H9 (cell line): ENCODE measurements at regions not wholly inside any gene's neighbourhood (a gene's known extent, or its start where the extent isn't known, plus 50 kb on each side); places are given as distances from the start of the nearest gene placed in this dataset.

Experiments used
- DNase-seq: peaks from one replicate; pipeline ENCODE4 v3.0.0-alpha.2; 2017
- H2AFZ ChIP-seq: one replicate; pipeline ENCODE4 v1.6.1; 2013; ENCODE audit warnings: mild to moderate bottlenecking, low read length, control low read depth, moderate library complexity
- H2AK5ac ChIP-seq: 2 replicates; pipeline ENCODE4 v1.6.1; 2013; ENCODE audit warnings: low read length, control low read depth, mixed read lengths; ENCODE audit not compliant: insufficient read length
- H2BK120ac ChIP-seq: one replicate; pipeline ENCODE4 v1.6.1; 2013; ENCODE audit warnings: low read depth, mild to moderate bottlenecking, low read length, control low read depth, inconsistent platforms; ENCODE audit not compliant: poor library complexity, severe bottlenecking
- H2BK12ac ChIP-seq: 2 replicates; pipeline ENCODE4 v1.6.1; 2013; ENCODE audit warnings: low read length, control low read depth, mixed read lengths, low read depth; ENCODE audit not compliant: insufficient read length
- H2BK15ac ChIP-seq: 2 replicates; pipeline ENCODE4 v1.6.1; 2013; ENCODE audit warnings: low read depth, low read length, control low read depth
- H2BK20ac ChIP-seq: one replicate; pipeline ENCODE4 v1.6.1; 2013; ENCODE audit warnings: low read depth, mild to moderate bottlenecking, low read length, control low read depth, inconsistent platforms; ENCODE audit not compliant: poor library complexity, severe bottlenecking
- H2BK5ac ChIP-seq: 2 replicates; pipeline ENCODE4 v1.6.1; 2013; ENCODE audit warnings: low read length, control low read depth, mixed read lengths; ENCODE audit not compliant: insufficient read length
- H3K14ac ChIP-seq: 2 replicates; pipeline ENCODE4 v1.6.1; 2013; ENCODE audit warnings: low read length, control low read depth; ENCODE audit not compliant: insufficient read depth
- H3K18ac ChIP-seq: 2 replicates; pipeline ENCODE4 v1.6.1; 2013; ENCODE audit warnings: low read depth, mild to moderate bottlenecking, mixed read lengths, low read length, control low read depth; ENCODE audit not compliant: insufficient read length
- H3K23ac ChIP-seq: 2 replicates; pipeline ENCODE4 v1.6.1; 2013; ENCODE audit warnings: low read length, control low read depth, mixed read lengths, low read depth; ENCODE audit not compliant: insufficient read length
- H3K23me2 ChIP-seq: 2 replicates; pipeline ENCODE4 v1.6.1; 2013; ENCODE audit warnings: low read depth, mild to moderate bottlenecking, mixed read lengths, low read length, control low read depth; ENCODE audit not compliant: insufficient read length, poor library complexity, severe bottlenecking
- H3K27ac ChIP-seq: 2 replicates; pipeline ENCODE4 v1.5.1; 2013; ENCODE audit warnings: low read length, control low read depth, mixed read lengths, low read depth; ENCODE audit not compliant: insufficient read length
- H3K27me3 ChIP-seq: 2 replicates; pipeline ENCODE4 v1.6.1; 2013; ENCODE audit warnings: low read length, control low read depth, inconsistent platforms; ENCODE audit not compliant: insufficient read depth
- H3K4ac ChIP-seq: 2 replicates; pipeline ENCODE4 v1.6.1; 2013; ENCODE audit warnings: low read depth, mild to moderate bottlenecking, control low read depth, inconsistent platforms, low read length, moderate library complexity
- H3K4me1 ChIP-seq: 2 replicates; pipeline ENCODE4 v1.6.1; 2013; ENCODE audit warnings: low read length, control low read depth, inconsistent platforms; ENCODE audit not compliant: insufficient read depth
- H3K4me2 ChIP-seq: 2 replicates; pipeline ENCODE4 v1.6.1; 2013; ENCODE audit warnings: low read length, control low read depth, mixed read lengths; ENCODE audit not compliant: insufficient read length, insufficient read depth
- H3K56ac ChIP-seq: 2 replicates; pipeline ENCODE4 v1.6.1; 2013; ENCODE audit warnings: low read depth, mild to moderate bottlenecking, mixed read lengths, low read length, control low read depth; ENCODE audit not compliant: insufficient read length
- H3K79me1 ChIP-seq: 2 replicates; pipeline ENCODE4 v1.6.1; 2013; ENCODE audit warnings: low read depth, mild to moderate bottlenecking, moderate library complexity, low read length, control low read depth, inconsistent platforms; ENCODE audit not compliant: insufficient read depth, poor library complexity, severe bottlenecking
- H3K79me2 ChIP-seq: 2 replicates; pipeline ENCODE4 v1.6.1; 2013; ENCODE audit warnings: low read length, control low read depth, inconsistent platforms; ENCODE audit not compliant: insufficient read depth
- H3K9ac ChIP-seq: 2 replicates; pipeline ENCODE4 v1.6.1; 2013; ENCODE audit warnings: low read length, control low read depth, mixed read lengths; ENCODE audit not compliant: insufficient read length; ENCODE audit errors: extremely low read depth
- H3K9me3 ChIP-seq: one replicate; pipeline ENCODE4 v1.6.1; 2013; ENCODE audit warnings: low read depth, low read length, inconsistent platforms; ENCODE audit not compliant: control insufficient read depth
- H3T11ph ChIP-seq: one replicate; pipeline ENCODE4 v1.6.1; 2013; ENCODE audit warnings: mild to moderate bottlenecking, low read length, control low read depth, inconsistent platforms
- H4K20me1 ChIP-seq: one replicate; pipeline ENCODE4 v1.6.1; 2013; ENCODE audit not compliant: control insufficient read depth, insufficient read length, insufficient read depth
- H4K5ac ChIP-seq: 2 replicates; pipeline ENCODE4 v1.6.1; 2013; ENCODE audit warnings: low read depth, mild to moderate bottlenecking, mixed read lengths, low read length, control low read depth; ENCODE audit not compliant: insufficient read length
- H4K8ac ChIP-seq: replicated peaks from 2 replicates; pipeline ENCODE4 v1.6.1; 2013; ENCODE audit warnings: low read length, control low read depth, mixed read lengths, low read depth; ENCODE audit not compliant: insufficient read length
- H4K91ac ChIP-seq: 2 replicates; pipeline ENCODE4 v1.6.1; 2013; ENCODE audit warnings: low read depth, mild to moderate bottlenecking, moderate library complexity, mixed read lengths, low read length, control low read depth; ENCODE audit not compliant: insufficient read length
- H3K27ac Mint-ChIP-seq, 3 experiments: 2 replicates in 2 of 3; 3 replicates in 1 of 3; pipeline ENCODE4 v1.8.0; 2020 to 2021; ENCODE audit warnings: mixed read lengths in 3 of 3, mild to moderate bottlenecking in 1 of 3, moderate library complexity in 1 of 3
- H3K27me3 Mint-ChIP-seq: 2 replicates; pipeline ENCODE4 v1.8.0; 2021; ENCODE audit warnings: low read depth, mild to moderate bottlenecking, moderate library complexity, mixed read lengths
- H3K36me3 Mint-ChIP-seq, 3 experiments: 2 replicates in 2 of 3; 3 replicates in 1 of 3; pipeline ENCODE4 v1.8.0; 2020 to 2021; ENCODE audit warnings: low read depth in 3 of 3, mixed read lengths in 3 of 3; ENCODE audit not compliant: insufficient read depth in 1 of 3
- H3K4me1 Mint-ChIP-seq, 2 experiments: 2 replicates each; pipeline ENCODE4 v1.8.0; 2020; ENCODE audit warnings: mixed read lengths in 2 of 2
- H3K4me3 Mint-ChIP-seq, 2 experiments: 2 replicates in 1 of 2; 3 replicates in 1 of 2; pipeline ENCODE4 v1.8.0; 2020 to 2021; ENCODE audit warnings: mild to moderate bottlenecking in 2 of 2, mixed read lengths in 2 of 2, moderate library complexity in 1 of 2
- H3K9me3 Mint-ChIP-seq, 2 experiments: 2 replicates in 1 of 2; 3 replicates in 1 of 2; pipeline ENCODE4 v1.8.0; 2020; ENCODE audit warnings: mild to moderate bottlenecking in 2 of 2, mixed read lengths in 2 of 2, moderate library complexity in 1 of 2
- whole genome bisulfite sequencing: extraction: QIAGEN DNeasy Blood & Tissue Kit; methylation state at CpG from one replicate; pipeline ENCODE4 v1.1.7; 2013; ENCODE audit warnings: missing lambda C conversion rate, low lambda C conversion rate, mixed read lengths; ENCODE audit not compliant: insufficient read length; ENCODE audit errors: extremely low coverage; 5-methylcytosine and 5-hydroxymethylcytosine counted together
- TF ChIP-seq, protein P1 (sequence below): fragments of 200-600 bp; sonication (generic); conservative IDR thresholded peaks from 3 replicates; pipeline ENCODE4 v1.8.0; 2021; ENCODE audit warnings: antibody characterized with exemption, mild to moderate bottlenecking

- no peaks in the 10 kb centered on the region for H3K79me2 ChIP-seq
- no peak overlapping the region for H3K4me2 ChIP-seq
- H3K14ac ChIP-seq = no peak overlapping the region
- no peaks in the 10 kb centered on the region for H3K4me1 ChIP-seq
- H3K27me3 ChIP-seq = no peaks in the 10 kb centered on the region
- WGBS = no CpG with 5 or more reads among the region's 4 CpGs
- Mint-ChIP-seq H3K36me3 (peaks cover 0 to 7% (median 3%) of the 10 kb centered on the region in 3 experiments; a peak in 3 of 7 replicates), H3K27me3 (no peaks in the 10 kb centered on the region), H3K9me3 (peaks cover 8% of the 10 kb centered on the region in 2 experiments; a peak in 4 of 5 replicates), H3K4me3 (no peak overlapping the region), H3K4me1 (peaks cover 7 to 16% of the 10 kb centered on the region in 2 experiments), H3K27ac (no peak overlapping the region)
- H2AFZ ChIP-seq = no peak overlapping the region
- no peaks in the 10 kb centered on the region for H3K23me2 ChIP-seq
- no peak overlapping the region for H2BK20ac ChIP-seq
- H4K5ac ChIP-seq = no peak overlapping the region
- TF ChIP-seq, protein P1, sequence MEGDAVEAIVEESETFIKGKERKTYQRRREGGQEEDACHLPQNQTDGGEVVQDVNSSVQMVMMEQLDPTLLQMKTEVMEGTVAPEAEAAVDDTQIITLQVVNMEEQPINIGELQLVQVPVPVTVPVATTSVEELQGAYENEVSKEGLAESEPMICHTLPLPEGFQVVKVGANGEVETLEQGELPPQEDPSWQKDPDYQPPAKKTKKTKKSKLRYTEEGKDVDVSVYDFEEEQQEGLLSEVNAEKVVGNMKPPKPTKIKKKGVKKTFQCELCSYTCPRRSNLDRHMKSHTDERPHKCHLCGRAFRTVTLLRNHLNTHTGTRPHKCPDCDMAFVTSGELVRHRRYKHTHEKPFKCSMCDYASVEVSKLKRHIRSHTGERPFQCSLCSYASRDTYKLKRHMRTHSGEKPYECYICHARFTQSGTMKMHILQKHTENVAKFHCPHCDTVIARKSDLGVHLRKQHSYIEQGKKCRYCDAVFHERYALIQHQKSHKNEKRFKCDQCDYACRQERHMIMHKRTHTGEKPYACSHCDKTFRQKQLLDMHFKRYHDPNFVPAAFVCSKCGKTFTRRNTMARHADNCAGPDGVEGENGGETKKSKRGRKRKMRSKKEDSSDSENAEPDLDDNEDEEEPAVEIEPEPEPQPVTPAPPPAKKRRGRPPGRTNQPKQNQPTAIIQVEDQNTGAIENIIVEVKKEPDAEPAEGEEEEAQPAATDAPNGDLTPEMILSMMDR = no peak
- H2AK5ac ChIP-seq = no peak overlapping the region
- no peak overlapping the region for H2BK12ac ChIP-seq
- no peak overlapping the region for H4K8ac ChIP-seq
- no peak overlapping the region for H3K9ac ChIP-seq
- H3K27ac ChIP-seq = no peak overlapping the region
- no peak for DNase-seq
- no peak overlapping the region for H2BK120ac ChIP-seq
- no peak overlapping the region for H2BK5ac ChIP-seq
- no peaks in the 10 kb centered on the region for H3K79me1 ChIP-seq
- no peak overlapping the region for H3K18ac ChIP-seq
- no peak overlapping the region for H3K23ac ChIP-seq
- no peaks in the 10 kb centered on the region for H3K9me3 ChIP-seq
- no peak overlapping the region for H2BK15ac ChIP-seq
- no peaks in the 10 kb centered on the region for H4K20me1 ChIP-seq
- H3K56ac ChIP-seq = no peak overlapping the region
- no peak overlapping the region for H3T11ph ChIP-seq
- no peak overlapping the region for H3K4ac ChIP-seq
- no peak overlapping the region for H4K91ac ChIP-seq
These were observed 60.5 kb upstream of the C10orf90 start for GRCh38 chr10:126730856-126731609.
